Left ventricle myocardium inferior (tissue), 1 donor: ENCODE measurements at regions not wholly inside any gene's neighbourhood (a gene's known extent, or its start where the extent isn't known, plus 50 kb on each side); places are given as distances from the start of the nearest gene placed in this dataset.

Experiments used
- DNase-seq: peaks from one replicate; pipeline ENCODE4 v3.0.0-alpha.2; 2020
- H3K27ac ChIP-seq: fragments of 200-600 bp; replicated peaks from 2 replicates; pipeline ENCODE4 v1.8.0; 2021
- H3K27me3 ChIP-seq: fragments of 200-600 bp; 2 replicates; pipeline ENCODE4 v1.8.0; 2021; ENCODE audit warnings: low read depth
- H3K36me3 ChIP-seq: fragments of 200-600 bp; 2 replicates; pipeline ENCODE4 v1.8.0; 2021
- H3K4me1 ChIP-seq: fragments of 200-600 bp; 2 replicates; pipeline ENCODE4 v1.8.0; 2021
- H3K4me3 ChIP-seq: fragments of 200-600 bp; 2 replicates; pipeline ENCODE4 v1.8.0; 2021; ENCODE audit warnings: mild to moderate bottlenecking, moderate library complexity
- H3K9me3 ChIP-seq: fragments of 200-600 bp; replicated peaks from 2 replicates; pipeline ENCODE4 v1.8.0; 2021
- intact Hi-C: fragments of 100-400 bp; cut with micrococcal nuclease; formaldehyde crosslinking; loops from one replicate; pipeline ENCODE4 v1.11.0; 2022
- TF ChIP-seq, protein P1 (sequence below): fragments of 200-600 bp; IDR thresholded peaks from 2 replicates; pipeline ENCODE4 v1.8.0; 2021; ENCODE audit warnings: antibody characterized with exemption, mild to moderate bottlenecking, borderline replicate concordance
- donor health status: DM: no; HTN: yes; CAD: no; lungs with severe emphysema.

GRCh38 chr11:116134450-116134849 is 630.2 kb upstream of the CADM1 start:
- Histone ChIP-seq H3K27ac (no peak overlapping the region), H3K36me3 (no peaks in the 10 kb centered on the region)

DNA sequence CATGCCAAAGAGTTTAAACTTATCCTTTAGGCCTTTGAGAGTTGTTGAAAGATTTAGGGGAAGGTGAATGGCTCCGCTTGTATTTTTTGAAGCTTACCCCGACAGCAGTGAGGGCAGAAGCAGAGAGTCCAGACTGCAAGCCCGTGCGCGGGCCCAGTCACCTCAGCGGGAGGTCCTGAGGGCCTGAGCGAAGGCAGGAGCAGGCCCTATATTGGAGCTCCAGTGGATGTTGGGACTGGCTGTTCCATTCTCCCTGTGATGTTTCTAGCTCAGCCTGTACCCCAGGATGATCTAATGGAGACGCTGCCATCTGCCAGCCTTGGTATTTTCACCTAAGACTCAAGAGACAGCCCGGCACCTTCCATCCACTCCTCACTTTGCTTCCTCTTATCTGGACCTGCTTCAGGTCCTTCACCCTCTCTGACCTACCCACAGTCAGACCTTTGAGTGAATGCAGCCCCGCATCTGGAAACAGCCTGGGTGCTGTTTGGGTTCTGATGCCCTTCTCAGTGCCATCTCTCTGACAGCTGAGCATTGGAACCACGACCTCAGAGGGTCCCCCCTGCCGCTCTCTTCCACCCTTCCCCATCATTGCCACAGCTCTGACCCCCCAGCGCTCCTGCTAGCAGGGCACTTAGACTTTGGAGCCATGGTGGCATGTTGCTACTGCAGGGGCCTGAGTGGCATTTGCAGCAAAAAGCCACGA is 628.2 kb upstream of the CADM1 start:
- TF ChIP-seq, protein P1, sequence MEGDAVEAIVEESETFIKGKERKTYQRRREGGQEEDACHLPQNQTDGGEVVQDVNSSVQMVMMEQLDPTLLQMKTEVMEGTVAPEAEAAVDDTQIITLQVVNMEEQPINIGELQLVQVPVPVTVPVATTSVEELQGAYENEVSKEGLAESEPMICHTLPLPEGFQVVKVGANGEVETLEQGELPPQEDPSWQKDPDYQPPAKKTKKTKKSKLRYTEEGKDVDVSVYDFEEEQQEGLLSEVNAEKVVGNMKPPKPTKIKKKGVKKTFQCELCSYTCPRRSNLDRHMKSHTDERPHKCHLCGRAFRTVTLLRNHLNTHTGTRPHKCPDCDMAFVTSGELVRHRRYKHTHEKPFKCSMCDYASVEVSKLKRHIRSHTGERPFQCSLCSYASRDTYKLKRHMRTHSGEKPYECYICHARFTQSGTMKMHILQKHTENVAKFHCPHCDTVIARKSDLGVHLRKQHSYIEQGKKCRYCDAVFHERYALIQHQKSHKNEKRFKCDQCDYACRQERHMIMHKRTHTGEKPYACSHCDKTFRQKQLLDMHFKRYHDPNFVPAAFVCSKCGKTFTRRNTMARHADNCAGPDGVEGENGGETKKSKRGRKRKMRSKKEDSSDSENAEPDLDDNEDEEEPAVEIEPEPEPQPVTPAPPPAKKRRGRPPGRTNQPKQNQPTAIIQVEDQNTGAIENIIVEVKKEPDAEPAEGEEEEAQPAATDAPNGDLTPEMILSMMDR: no peak
- H3K27me3 ChIP-seq: no peaks in the 10 kb centered on the region
- H3K9me3 ChIP-seq: no peaks in the 10 kb centered on the region
- H3K27ac ChIP-seq: no peak overlapping the region
- H3K4me1 ChIP-seq: peaks cover 25% of the 10 kb centered on the region
- H3K36me3 ChIP-seq: no peaks in the 10 kb centered on the region
- no peak overlapping the region for H3K4me3 ChIP-seq
- intact Hi-C loops: no loop called here
- DNase-seq: no peak

More at GRCh38 chr11:116134450-116134849, 630.2 kb upstream of the CADM1 start:
- Histone ChIP-seq H3K4me1 (peaks cover 25% of the 10 kb centered on the region), H3K9me3 (no peaks in the 10 kb centered on the region), H3K4me3 (no peak overlapping the region), H3K27me3 (peaks cover 3% of the 10 kb centered on the region)
- no peak for DNase-seq
- intact Hi-C loops: no loop called here
- TF ChIP-seq, protein P1: no peak

DNA sequence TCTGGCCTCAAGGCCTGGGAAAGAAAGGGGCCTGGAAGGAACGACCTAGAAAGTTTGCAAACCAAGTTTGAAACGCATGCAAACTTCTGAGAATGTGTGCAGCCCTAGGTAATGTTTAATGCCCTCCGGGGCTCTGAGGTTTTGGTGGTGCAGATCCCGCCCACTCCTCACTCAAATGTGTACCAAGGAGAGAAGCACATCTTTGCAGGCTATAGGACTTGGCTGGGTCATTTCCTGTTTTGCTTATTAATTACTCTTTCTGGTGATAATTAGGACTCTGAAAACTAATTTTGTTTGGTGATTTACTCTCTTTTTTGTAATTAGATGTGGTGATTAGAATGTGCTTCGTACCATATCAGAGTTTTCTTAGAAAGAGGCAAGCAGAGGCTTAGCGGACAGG is 625.9 kb upstream of the CADM1 start:
- TF ChIP-seq, protein P1: no peak
- H3K4me1 ChIP-seq: peaks cover 19% of the 10 kb centered on the region
- no peaks in the 10 kb centered on the region for H3K9me3 ChIP-seq
- no peaks in the 10 kb centered on the region for H3K36me3 ChIP-seq
- no peak overlapping the region for H3K27ac ChIP-seq
- no peak for DNase-seq
- peaks cover 12% of the 10 kb centered on the region for H3K27me3 ChIP-seq
- no peak overlapping the region for H3K4me3 ChIP-seq
- intact Hi-C loops: no loop called here

DNA sequence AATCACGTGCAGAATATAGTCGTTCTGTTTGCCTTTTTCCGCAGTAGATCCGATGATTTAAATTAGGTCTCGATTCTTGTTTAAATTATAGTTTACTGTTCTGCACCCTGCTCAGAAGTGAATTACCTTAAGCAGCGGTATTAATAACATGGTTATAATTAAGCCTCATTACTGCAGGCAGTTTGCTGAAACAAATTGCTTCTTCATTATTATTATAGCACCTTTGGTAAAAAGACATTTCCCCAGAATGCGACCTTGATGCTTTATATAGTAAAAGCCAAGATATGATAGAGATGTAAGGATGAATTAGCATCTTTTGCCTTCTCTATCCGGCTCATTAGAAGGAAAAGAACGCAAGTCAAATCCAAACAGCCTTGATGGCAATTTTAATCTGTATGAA is 625.2 kb upstream of the CADM1 start:
- intact Hi-C loops: no loop called here
- H3K27ac ChIP-seq: no peak overlapping the region
- H3K27me3 ChIP-seq: peaks cover 17% of the 10 kb centered on the region

GRCh38 chr11:116126562-116126961 is 622.3 kb upstream of the CADM1 start:
- H3K4me1 ChIP-seq: no peaks in the 10 kb centered on the region
- TF ChIP-seq, protein P1: no peak
- H3K27me3 ChIP-seq: peaks cover 17% of the 10 kb centered on the region
- intact Hi-C loops: no loop called here
- H3K36me3 ChIP-seq: no peaks in the 10 kb centered on the region
- no peak overlapping the region for H3K4me3 ChIP-seq
- H3K9me3 ChIP-seq: no peaks in the 10 kb centered on the region
- H3K27ac ChIP-seq: no peak overlapping the region
- no peak for DNase-seq

More for the DNA sequence above, 625.2 kb upstream of the CADM1 start:
- no peaks in the 10 kb centered on the region for H3K36me3 ChIP-seq
- no peaks in the 10 kb centered on the region for H3K9me3 ChIP-seq
- TF ChIP-seq, protein P1: no peak
- no peak overlapping the region for H3K4me3 ChIP-seq
- no peak for DNase-seq
- peaks cover 12% of the 10 kb centered on the region for H3K4me1 ChIP-seq
